Hepatocyte (in vitro differentiated cells): ENCODE measurements at regions not wholly inside any gene's neighbourhood (a gene's known extent, or its start where the extent isn't known, plus 50 kb on each side); places are given as distances from the start of the nearest gene placed in this dataset.

Experiments used
- CTCF ChIP-seq: fragments of 200-600 bp; sonication (generic); IDR thresholded peaks from 2 replicates; pipeline ENCODE4 v1.5.1; 2016; ENCODE audit warnings: antibody characterized with exemption, mild to moderate bottlenecking; ENCODE audit not compliant: poor library complexity
- EZH2 ChIP-seq: fragments of 200-600 bp; sonication (generic); IDR thresholded peaks from 2 replicates; pipeline ENCODE4 v1.6.1; 2016; ENCODE audit warnings: antibody characterized with exemption, mild to moderate bottlenecking, borderline replicate concordance
- EZH2phosphoT487 ChIP-seq: fragments of 200-600 bp; sonication (generic); IDR thresholded peaks from one replicate; pipeline ENCODE4 v1.6.1; 2018; ENCODE audit warnings: antibody characterized with exemption, mild to moderate bottlenecking, low read depth, moderate library complexity; ENCODE audit not compliant: unreplicated experiment, severe bottlenecking

- TF ChIP-seq CTCF: no peak
- TF ChIP-seq EZH2phosphoT487: no peak
- TF ChIP-seq EZH2: no peak
Measured at GRCh38 chr4:144402176-144402575, 243.8 kb upstream of the HHIP start.
